ENCODE measurements at regions not wholly inside any gene's neighbourhood (a gene's known extent, or its start where the extent isn't known, plus 50 kb on each side); places are given as distances from the start of the nearest gene placed in this dataset.

- DNase-seq: no peak
- Histone ChIP-seq H3K4me3 (no peak overlapping the region), H3K36me3 (no peaks in the 10 kb centered on the region), H3K9me3 (peaks cover 0 to 3% (median 0%) of the 10 kb centered on the region in 8 donors), H3K27ac (no peak overlapping the region), H3K27me3 (replicated peaks in 1 of 7) (no peaks in the 10 kb centered on the region), H3K4me1 (no peaks in the 10 kb centered on the region)
- WGBS, 5 donors: 86 to 92% (median 88%) methylated on average over 6 of the region's 6 CpGs
- TF ChIP-seq POLR2A (IDR thresholded peaks at IDR 0.05) (no peak), POLR2AphosphoS5 (IDR thresholded peaks at IDR 0.05) (no peak), CTCF (IDR thresholded peaks at IDR 0.05 in 8 of 11, conservative IDR thresholded peaks at IDR 0.05 in 3 of 11) (no peak)
- intact Hi-C loops (cut with DNase I; ENCODE audit: low total_unique reads): no loop called here
Observed at GRCh38 chr4:133498149-133498548, 349.1 kb downstream of the PCDH10 start.

- no peak overlapping the region for H3K27ac ChIP-seq
- H3K4me1 ChIP-seq: no peaks in the 10 kb centered on the region
- no peaks in the 10 kb centered on the region for H3K27me3 ChIP-seq (replicated peaks in 1 of 7)
- no peaks in the 10 kb centered on the region for H3K36me3 ChIP-seq
- TF ChIP-seq CTCF (IDR thresholded peaks at IDR 0.05 in 8 of 11, conservative IDR thresholded peaks at IDR 0.05 in 3 of 11) (no peak), POLR2A (IDR thresholded peaks at IDR 0.05) (no peak), POLR2AphosphoS5 (IDR thresholded peaks at IDR 0.05) (no peak)
- DNase-seq: no peak
- no peak overlapping the region for H3K4me3 ChIP-seq
- intact Hi-C loops (cut with DNase I; ENCODE audit: low total_unique reads): no loop called here
- WGBS, 5 donors: 66 to 86% (median 74%) methylated on average over 1 of the region's 1 CpG
- no peaks in the 10 kb centered on the region for H3K9me3 ChIP-seq
Observed at GRCh38 chr4:133493776-133494175, 344.7 kb downstream of the PCDH10 start.

GRCh38 chr4:133493241-133493640 lies 344.1 kb downstream of the PCDH10 start:
- intact Hi-C loops (cut with DNase I; ENCODE audit: low total_unique reads): no loop called here
- DNase-seq: no peak
- H3K9me3 ChIP-seq: no peaks in the 10 kb centered on the region
- H3K27me3 ChIP-seq (replicated peaks in 1 of 7): no peaks in the 10 kb centered on the region
- TF ChIP-seq CTCF (IDR thresholded peaks at IDR 0.05 in 8 of 11, conservative IDR thresholded peaks at IDR 0.05 in 3 of 11): no peak
- no peaks in the 10 kb centered on the region for H3K4me1 ChIP-seq
- H3K27ac ChIP-seq: no peak overlapping the region
- no peaks in the 10 kb centered on the region for H3K36me3 ChIP-seq
- WGBS, 5 donors: 67 to 82% (median 77%) methylated on average over 1 of the region's 1 CpG
- H3K4me3 ChIP-seq: no peak overlapping the region

GRCh38 chr4:133484287-133484686 lies 335.2 kb downstream of the PCDH10 start:
- no peak for TF ChIP-seq POLR2A (IDR thresholded peaks at IDR 0.05)
- TF ChIP-seq CTCF (IDR thresholded peaks at IDR 0.05 in 8 of 11, conservative IDR thresholded peaks at IDR 0.05 in 3 of 11): no peak
- no peak for TF ChIP-seq POLR2AphosphoS5 (IDR thresholded peaks at IDR 0.05)
- Histone ChIP-seq H3K36me3 (no peaks in the 10 kb centered on the region), H3K4me3 (no peak overlapping the region), H3K27ac (no peak overlapping the region), H3K9me3 (no peaks in the 10 kb centered on the region), H3K27me3 (replicated peaks in 1 of 7) (no peaks in the 10 kb centered on the region), H3K4me1 (no peaks in the 10 kb centered on the region)
- WGBS, 5 donors: 41 to 66% (median 56%) methylated on average over 2 of the region's 2 CpGs
- intact Hi-C loops (cut with DNase I; ENCODE audit: low total_unique reads): no loop called here
- no peak for DNase-seq
